PC-3 (cell line): ENCODE measurements at regions not wholly inside any gene's neighbourhood (a gene's known extent, or its start where the extent isn't known, plus 50 kb on each side); places are given as distances from the start of the nearest gene placed in this dataset.

Experiments used
- CTCF ChIP-seq: fragments of 300-600 bp; sonication (generic); conservative IDR thresholded peaks from 2 replicates; pipeline ENCODE4 v1.5.1; 2017; ENCODE audit warnings: antibody characterized with exemption, low read depth, mild to moderate bottlenecking, low read length
- EZH2 ChIP-seq: fragments of 300-600 bp; sonication (generic); IDR thresholded peaks from one replicate; pipeline ENCODE4 v1.6.1; 2017; ENCODE audit warnings: antibody characterized with exemption, mild to moderate bottlenecking, low read length; ENCODE audit not compliant: unreplicated experiment
- EZH2phosphoT487 ChIP-seq: fragments of 300-600 bp; sonication (generic); IDR thresholded peaks from 2 replicates; pipeline ENCODE4 v1.6.1; 2018; ENCODE audit warnings: mild to moderate bottlenecking, antibody characterized with exemption, low read length, borderline replicate concordance

DNA sequence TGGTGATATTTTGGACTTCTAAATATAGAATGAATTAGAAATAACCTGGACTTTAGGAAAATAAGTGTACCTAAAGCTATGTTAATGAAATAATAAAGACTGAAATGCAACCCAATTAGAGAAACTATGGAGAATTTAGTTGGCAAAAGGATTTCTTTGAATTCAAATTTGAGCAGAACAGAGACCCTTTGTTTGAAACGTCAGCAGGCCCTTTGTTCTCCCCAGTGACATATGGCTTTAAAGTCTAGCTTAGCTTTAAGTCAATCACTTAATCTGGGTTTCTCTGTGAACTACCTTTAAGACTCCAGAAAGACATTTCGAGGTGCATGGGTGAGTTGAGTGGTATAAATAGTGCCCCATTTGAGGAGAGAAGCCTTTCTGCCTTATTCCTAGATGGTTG is 130.5 kb upstream of the CREB1 start:
- TF ChIP-seq CTCF (no peak), EZH2 (no peak), EZH2phosphoT487 (no peak)
